ENCODE measurements at regions not wholly inside any gene's neighbourhood (a gene's known extent, or its start where the extent isn't known, plus 50 kb on each side); places are given as distances from the start of the nearest gene placed in this dataset.
"Not testable (repeated sequence)": the region's sequence is repeated elsewhere in the genome, so short reads cannot be mapped to it uniquely, and the experiment has no call there.

- not testable (repeated sequence) for DNase-seq
Measured at GRCh38 chr6:86872810-86873209, 64.5 kb upstream of the HTR1E start.

DNA sequence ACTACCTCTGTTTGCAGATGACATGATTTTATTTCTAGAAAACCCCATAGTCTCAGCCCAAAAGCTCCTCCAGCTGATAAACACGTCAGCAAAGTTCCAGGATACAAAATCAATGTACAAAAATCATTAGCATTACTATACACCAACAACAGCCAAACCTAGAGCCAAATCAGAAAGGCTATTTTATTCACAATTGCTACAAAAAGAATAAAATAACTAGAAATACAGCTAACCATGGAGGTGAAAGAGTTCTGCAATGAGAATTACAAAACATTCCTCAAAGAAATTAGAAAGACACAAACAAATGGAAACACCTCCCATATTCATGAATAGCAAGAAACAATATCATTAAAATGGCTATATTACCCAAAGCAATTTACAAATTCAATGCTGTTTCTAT, 65.6 kb upstream of the HTR1E start:
- DNase-seq, result no peak

DNA sequence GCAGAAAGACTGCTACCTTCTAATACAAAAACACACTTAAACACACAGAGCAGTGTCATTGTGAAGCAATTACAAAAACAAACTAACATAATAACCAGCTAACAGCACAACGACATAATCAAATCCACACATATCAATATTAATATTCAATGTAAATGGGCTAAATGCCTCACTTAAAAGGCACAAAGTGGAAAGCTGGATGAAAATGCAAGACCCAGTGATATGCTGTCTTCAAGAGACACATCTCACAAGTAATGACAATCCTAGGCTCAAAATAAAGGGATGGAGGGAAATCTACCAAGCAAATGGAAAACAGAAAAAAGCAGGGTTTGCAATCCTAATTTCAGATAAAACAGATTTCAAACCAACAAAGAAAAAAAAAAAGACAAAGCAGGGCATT, 67.8 kb upstream of the HTR1E start:
- DNase-seq, result no peak

DNA sequence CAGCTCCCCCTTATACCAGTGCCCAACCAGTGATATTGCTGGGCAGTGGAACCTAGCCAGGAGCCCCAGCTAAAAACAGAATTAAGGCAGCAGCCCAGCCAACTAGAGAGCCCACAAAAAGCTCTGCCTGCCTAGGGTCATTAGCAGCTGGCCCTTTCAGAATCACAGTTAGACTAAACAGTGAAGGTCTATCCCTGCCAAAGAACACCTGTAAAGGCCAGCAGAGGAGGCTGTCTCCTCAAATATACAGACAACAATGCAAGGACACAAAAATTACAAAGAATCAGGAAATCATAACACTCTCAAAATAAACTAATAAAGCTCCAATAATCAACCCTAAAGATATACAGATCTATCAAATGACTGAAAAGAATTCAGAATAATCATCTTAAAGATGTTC, 77.8 kb upstream of the HTR1E start:
- DNase-seq, result no peak

GRCh38 chr6:86858970-86859369, 78.4 kb upstream of the HTR1E start:
- DNase-seq, result no peak

DNA sequence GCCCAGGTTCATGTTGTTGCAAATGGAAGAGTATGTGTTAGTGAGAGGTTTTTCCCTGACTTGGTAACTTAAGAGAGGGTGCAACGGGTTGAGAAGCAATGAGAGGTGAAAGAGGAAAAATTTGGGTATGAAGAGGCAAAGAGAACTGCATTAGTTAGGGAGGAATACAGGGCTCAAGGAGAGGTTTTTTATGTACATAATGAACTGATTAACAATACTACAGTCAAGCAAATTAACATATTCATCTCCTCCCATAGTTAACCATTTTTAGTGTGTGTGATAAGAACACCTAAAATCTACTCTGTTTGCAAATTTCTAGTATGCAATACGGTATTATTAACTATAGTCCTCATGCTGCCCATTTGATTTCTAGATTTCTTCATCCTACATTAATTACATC, 79.5 kb upstream of the HTR1E start:
- DNase-seq, result no peak

DNA sequence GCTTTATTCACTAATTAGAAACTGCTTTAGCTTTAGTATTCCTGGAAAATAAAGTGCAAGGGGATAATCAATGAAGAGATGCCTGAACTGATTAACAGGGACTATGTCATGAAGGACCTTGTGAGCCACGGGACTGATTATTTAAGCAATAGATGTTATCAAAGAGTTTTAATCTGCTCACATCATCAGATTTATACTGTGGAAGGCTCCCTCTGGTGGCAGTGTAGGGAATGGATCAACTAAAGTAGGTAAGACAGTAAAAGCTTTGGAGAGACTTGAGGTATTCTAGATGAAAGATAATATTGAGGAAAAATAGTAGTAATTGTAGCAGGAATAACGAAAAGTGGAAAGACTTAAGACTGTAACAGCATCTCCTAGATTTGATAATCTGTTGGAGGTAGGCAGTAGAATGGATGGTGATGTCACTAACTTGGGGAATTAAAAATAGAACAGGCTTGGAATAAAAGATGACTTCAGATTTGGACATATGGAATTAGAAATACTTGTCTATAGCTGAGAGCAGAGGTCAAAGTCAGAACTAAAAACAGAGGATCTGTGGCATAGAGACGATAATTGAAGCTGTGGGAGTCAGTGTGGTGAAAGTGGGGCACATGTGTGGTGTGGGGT, 80.3 kb upstream of the HTR1E start:
- peak; percentile 47 for DNase-seq

DNA sequence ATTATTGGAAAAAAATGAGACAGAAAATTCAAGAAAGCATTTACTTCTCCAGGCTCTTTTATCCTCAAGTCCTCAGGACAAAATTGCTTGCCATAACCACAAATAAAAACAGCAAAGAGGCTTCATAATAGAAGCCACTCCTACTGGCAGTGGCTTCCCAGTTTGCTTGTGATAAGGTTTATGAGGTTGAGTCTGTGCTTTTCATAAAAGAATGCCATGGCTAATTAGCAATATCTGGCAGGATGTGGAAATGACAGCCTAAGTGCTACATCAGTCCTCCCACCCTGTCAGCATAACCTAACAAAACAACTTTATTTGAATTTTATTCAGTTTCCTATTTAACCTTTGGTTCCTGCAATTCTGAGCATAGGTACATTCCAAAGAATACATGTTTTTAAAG, 80.9 kb upstream of the HTR1E start:
- DNase-seq, result no peak

- DNase-seq, result no peak
Measured at GRCh38 chr6:86848986-86849385, 88.3 kb upstream of the HTR1E start.

GRCh38 chr6:86832686-86833085, 104.6 kb upstream of the HTR1E start:
- DNase-seq, result no peak

DNA sequence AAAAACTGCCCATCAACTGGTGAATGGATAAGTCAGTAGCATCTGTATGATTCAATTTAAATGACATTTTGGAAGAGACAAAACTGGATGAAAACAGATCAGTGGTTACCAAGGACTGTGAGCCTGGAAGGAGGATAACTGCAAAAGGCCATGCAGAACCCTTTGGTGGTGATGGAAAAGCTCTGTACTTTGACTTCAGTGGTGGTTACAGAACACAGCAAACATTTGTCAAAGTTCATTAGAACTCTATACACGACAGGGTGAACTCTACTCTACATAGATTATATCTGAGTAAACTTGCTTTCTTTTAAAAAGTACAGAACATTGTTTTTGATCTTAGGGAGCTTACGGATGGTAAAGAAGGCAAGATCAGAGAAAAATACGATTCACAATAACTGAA, 111.9 kb upstream of the HTR1E start:
- no peak for DNase-seq

DNA sequence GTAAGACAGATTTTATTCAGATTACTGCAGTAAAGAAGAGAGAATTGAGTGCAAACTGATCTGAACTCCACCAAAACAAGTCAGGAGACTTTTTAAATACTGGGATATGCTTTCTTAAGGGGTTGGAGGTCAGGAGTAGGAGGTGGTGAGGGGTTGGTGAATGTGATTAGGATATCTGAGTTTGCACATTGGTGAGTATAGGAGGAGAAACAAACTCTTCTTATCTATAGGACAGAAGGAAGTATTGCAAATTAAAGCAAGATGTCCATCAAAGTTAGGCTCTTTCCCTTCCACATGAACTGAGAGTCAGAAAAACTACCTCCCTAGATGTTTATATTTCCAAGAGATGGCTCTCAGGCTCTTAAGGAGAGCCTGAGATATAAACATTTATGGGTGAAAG, 114.6 kb upstream of the HTR1E start:
- no peak for DNase-seq

- DNase-seq, result no peak
Measured at GRCh38 chr6:86820750-86821149, 116.6 kb upstream of the HTR1E start.

DNA sequence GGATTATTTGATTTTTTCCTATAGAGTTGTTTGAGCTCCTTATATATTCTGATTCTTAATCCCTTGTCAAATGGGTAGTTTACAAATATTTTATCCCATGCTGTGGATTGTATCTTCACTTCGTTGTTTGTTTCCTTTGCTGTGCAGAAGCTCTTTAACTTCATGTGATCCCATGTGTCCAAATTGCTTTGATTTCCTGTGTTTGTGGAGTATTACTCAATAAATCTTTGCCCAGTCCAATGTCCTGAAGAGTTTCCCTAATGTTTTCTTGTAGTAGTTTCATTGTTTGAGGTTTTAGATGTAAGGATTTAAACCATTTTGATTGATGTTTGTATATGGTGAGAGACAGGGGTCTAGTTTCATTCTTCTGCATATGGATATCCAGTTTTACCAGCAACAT, 143.7 kb upstream of the HTR1E start:
- DNase-seq, result no peak

DNA sequence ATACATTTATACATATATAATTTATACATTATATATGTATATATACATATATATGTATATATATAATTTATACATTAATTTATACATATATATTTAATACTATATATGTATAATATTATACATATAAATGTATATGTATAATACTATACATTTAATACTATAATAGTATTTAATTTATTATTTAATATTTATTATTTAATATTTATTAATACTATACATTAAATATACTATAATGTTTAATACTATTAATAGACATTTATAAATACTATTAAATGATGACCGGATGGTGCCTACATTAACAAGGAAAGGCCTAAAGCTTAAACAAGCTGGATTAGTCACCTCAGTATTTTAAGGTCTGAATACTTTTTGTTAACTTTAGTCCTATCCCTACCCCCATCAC, 145.9 kb upstream of the HTR1E start:
- DNase-seq, result no peak

DNA sequence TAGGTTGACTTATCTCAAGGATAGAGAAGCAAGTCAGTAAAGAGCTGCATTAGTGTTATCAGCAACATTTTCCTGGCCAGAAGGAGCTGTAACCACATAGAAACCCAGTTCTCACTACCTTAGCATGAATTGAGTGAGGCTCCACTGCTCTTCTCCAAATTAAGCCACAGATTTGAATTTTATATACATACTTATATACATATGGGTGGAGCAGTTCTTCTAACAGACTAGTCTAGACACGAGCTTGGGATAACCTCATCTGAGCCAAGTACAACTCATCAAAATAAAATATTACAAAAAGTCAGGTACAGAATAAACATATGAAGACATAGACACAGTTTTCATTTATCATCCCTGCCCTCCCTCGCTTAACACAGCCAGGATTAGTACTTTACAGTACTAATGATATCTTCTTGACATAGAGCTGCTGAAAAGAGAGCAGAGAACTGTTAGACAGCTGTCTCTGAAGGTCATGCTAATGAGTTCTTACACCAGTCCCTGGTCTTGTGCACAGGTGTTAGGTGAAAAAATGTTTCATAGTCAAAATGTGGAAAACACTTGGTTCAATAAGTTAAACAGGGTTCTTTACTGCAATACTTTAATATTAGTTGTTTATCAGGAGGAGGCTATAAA, 147.4 kb upstream of the HTR1E start:
- DNase-seq, result no peak

DNA sequence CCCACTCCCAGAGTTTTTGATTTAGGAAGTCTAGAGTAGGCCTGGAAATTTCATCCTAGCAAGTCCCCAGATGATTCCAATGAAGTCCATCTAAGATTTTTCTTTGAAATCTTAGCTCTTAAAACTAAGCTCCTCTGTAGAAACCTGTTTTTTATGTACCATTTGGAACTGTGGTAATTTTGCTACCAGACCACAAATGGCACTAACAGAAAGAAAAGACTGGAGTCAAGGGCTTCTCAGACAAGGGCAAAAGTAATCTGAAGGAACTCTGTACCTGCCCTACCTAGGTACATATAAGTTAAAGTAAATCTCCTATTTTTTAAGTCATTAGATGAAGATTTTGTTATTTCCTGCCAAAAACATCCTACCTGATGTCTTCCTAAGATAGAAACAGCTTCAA, 155.0 kb upstream of the HTR1E start:
- DNase-seq, result no peak

DNA sequence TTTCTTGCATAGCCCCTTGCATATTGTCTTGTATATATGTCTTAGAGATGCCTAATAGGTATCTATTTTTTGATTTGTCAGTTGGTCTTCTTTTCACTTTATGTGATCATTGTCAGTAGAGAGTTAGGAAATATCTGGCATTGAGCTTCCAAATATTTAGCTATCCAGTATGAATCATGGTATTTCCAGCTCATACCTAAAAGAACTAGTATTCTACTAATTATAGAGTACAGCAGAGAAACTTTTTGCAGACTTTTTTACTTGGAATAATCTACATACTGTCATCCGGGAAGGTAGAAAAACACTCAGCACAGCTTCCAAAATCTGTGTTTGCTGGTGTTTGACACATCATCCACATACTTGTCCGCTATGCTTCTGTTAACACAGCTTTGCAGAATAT, 156.4 kb upstream of the HTR1E start:
- no peak for DNase-seq

- no peak for DNase-seq
Measured at GRCh38 chr6:86775893-86776292, 161.4 kb upstream of the HTR1E start.

- DNase-seq, result no peak
Measured at GRCh38 chr6:86765211-86765610, 172.1 kb upstream of the HTR1E start.

DNA sequence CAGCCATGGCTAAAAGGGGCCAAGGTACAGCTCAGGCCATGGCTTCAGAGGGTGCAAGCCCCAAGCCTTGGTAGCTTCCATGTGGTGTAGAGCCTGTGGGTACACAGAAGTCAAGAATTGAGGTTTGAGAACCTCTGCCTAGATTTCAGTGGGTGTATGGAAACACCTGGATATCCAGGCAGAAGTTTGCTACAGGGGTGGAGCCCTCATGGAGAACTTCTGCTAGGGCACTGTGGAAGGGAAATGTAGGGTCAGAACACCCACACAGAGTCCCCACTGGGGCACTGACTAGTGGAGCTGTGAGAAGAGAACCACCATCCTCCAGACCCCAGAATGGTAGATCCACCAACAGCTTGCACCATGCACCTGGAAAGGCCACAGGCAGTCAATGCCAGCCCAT, 177.4 kb upstream of the HTR1E start:
- not testable (repeated sequence) for DNase-seq

DNA sequence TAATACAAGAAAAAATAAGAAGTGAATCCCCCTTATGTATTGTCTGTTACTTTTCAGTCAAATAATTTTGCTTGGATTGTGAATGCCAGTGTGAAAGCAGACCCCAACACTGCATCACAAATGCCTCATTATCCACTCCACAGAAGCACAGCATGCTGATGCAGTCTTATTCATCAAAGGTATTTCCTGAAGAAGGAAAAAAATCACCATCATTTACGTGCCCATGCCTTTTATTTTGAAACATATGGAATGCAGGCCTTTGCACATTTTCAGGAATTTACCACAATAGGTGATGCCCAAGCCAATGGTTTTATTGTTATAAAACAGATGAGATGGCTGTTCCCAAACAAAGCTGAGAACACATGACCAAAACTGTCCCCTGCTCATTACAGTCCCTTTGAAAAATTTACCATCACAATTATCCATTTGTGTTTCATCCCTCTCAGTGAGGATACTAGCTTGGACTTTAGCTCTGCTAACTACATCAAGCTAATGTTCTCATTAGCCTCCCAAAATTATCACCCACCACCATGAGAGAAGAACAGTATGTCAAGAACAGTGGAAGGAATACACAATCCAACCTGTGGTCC, 180.6 kb upstream of the HTR1E start:
- no peak for DNase-seq

GRCh38 chr6:86744048-86744447, 193.3 kb upstream of the HTR1E start:
- no peak for DNase-seq

GRCh38 chr6:86738078-86738477, 199.2 kb upstream of the HTR1E start:
- no peak for DNase-seq

GRCh38 chr6:86731631-86732030, 205.7 kb upstream of the HTR1E start:
- not testable (repeated sequence) for DNase-seq

Measured in activated CD4-positive, alpha-beta T cell treated with anti-CD3 and anti-CD28 coated beads for 48 hours (primary cell).